Right cardiac atrium (tissue), 5 donors: ENCODE measurements at regions not wholly inside any gene's neighbourhood (a gene's known extent, or its start where the extent isn't known, plus 50 kb on each side); places are given as distances from the start of the nearest gene placed in this dataset.
"Not testable (repeated sequence)": the region's sequence is repeated elsewhere in the genome, so short reads cannot be mapped to it uniquely, and the experiment has no call there.

Experiments
- ATAC-seq, 2 donors: fragments of 200-7000 bp; cut with Tn5 transposase; one replicate each; pipeline versions ENCODE4 v1.8.0 to v1.9.1; 2020; ENCODE audit warnings: moderate library complexity in 2 of 2, mild to moderate bottlenecking in 1 of 2
- DNase-seq, 3 donors: peaks; one replicate each; pipeline ENCODE4 v3.0.0-alpha.2; 2020
- H3K27ac ChIP-seq: one replicate; pipeline ENCODE4 v1.5.1; 2013; ENCODE audit warnings: mild to moderate bottlenecking, low read length, control low read depth, moderate library complexity
- H3K27me3 ChIP-seq: one replicate; pipeline ENCODE4 v1.6.1; 2013; ENCODE audit not compliant: control insufficient read depth, insufficient read depth
- H3K4me1 ChIP-seq: one replicate; pipeline ENCODE4 v1.6.1; 2013; ENCODE audit warnings: low read length; ENCODE audit not compliant: control insufficient read depth, insufficient read depth
- H3K4me3 ChIP-seq: one replicate; pipeline ENCODE4 v1.5.1; 2013; ENCODE audit warnings: low read length, control low read depth
- H3K9me3 ChIP-seq: one replicate; pipeline ENCODE4 v1.6.1; 2013; ENCODE audit warnings: low read length; ENCODE audit not compliant: control insufficient read depth
- WGBS: extraction: QIAGEN DNeasy Blood & Tissue Kit; methylation state at CpG from one replicate; pipeline ENCODE4 v1.1.7; 2013; 5-methylcytosine and 5-hydroxymethylcytosine counted together
- intact Hi-C, 4 donors: fragments of 100-400 bp; cut with DNase I; formaldehyde crosslinking; loops; one replicate each; pipeline versions ENCODE4 v1.11.0 to v1.14.0; 2022 to 2023
- donor health status: healthy with polysubstance abuse.
- donor health status: DM: no; HTN: yes; CAD: no.
- donor health status: DM: no; HTN: no; CAD: no.
- donor health status: DM: no; HTN: yes; CAD: no; lungs with severe emphysema.
- donor health status: DM: yes; HTN: yes; CAD: no.

DNA sequence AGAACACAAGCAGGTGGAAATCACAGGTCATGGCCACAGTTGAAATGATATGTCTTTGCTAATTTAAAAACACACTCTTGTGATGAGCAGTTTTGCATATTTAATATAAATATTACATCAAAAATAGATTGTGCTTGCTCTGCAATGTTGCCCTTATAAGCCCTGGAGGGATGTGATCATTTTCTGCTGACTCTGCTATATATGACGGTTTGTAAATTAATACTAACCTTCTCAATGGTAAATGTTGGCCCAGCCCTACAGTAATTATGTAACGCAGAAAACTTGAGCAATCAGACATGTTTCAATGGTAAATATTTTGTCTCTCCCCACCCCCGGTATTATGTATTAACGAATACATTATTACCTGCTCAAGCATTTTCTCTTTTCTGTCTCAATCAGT lies 359.5 kb upstream of the CNTN6 start:
- H3K27ac ChIP-seq: no peak overlapping the region
- no peak for DNase-seq
- H3K4me3 ChIP-seq: no peak overlapping the region
- H3K27me3 ChIP-seq: no peaks in the 10 kb centered on the region
- no peaks in the 10 kb centered on the region for H3K9me3 ChIP-seq
- H3K4me1 ChIP-seq: no peaks in the 10 kb centered on the region
- 83% methylated on average over 4 of the region's 4 CpGs for WGBS
- intact Hi-C loops: no loop called here
- no peak for ATAC-seq

DNA sequence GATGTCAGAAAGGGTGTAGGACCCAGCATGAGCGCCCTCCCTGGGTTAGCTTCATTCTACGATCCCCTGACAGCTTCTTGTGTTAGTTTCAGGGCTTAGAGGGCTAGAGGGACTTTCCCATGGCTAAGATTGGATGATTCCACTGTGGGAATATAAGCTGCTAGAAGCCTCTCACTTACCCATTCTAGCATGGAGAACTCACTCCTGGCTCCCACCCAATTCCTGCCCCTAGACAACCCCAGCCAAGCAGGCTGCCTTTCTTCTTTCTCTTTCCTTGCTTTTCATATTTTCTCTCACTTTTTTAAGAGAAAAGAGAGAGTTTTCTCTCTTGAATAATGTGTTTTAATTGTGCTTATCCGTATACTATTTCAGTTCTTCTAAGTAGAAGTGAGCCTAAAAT lies 335.1 kb upstream of the CNTN6 start:
- Histone ChIP-seq H3K27me3 (no peaks in the 10 kb centered on the region), H3K27ac (no peak overlapping the region), H3K4me3 (no peak overlapping the region), H3K9me3 (no peaks in the 10 kb centered on the region), H3K4me1 (no peaks in the 10 kb centered on the region)
- ATAC-seq (no peak), DNase-seq (peak in 1 of 3 donors; percentile 5)
- 84% methylated on average over 3 of the region's 3 CpGs for WGBS
- intact Hi-C loops: no loop called here

GRCh38 chr3:759106-759505 lies 333.7 kb upstream of the CNTN6 start:
- H3K4me1 ChIP-seq: no peaks in the 10 kb centered on the region
- DNase-seq (no peak), ATAC-seq (no peak)
- no peaks in the 10 kb centered on the region for H3K9me3 ChIP-seq
- intact Hi-C loops: no loop called here
- H3K27ac ChIP-seq: no peak overlapping the region
- no peak overlapping the region for H3K4me3 ChIP-seq
- H3K27me3 ChIP-seq: no peaks in the 10 kb centered on the region

DNA sequence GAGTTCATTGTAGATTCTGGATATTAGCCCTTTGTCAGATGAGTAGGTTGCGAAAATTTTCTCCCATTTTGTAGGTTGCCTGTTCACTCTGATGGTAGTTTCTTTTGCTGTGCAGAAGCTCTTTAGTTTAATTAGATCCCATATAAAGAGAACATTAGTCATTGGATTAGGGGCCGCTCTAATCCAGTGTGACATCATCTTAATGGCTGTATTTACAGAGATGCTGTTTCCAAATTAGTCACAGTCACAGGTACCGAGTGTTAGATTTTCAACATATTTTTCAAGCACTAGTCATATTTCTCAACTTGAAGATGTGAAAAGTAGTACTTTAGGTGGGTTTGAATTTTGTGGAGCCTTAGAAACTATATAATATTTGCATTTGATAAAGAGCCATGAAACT lies 319.4 kb upstream of the CNTN6 start:
- WGBS: 94% methylated on average over 3 of the region's 3 CpGs

DNA sequence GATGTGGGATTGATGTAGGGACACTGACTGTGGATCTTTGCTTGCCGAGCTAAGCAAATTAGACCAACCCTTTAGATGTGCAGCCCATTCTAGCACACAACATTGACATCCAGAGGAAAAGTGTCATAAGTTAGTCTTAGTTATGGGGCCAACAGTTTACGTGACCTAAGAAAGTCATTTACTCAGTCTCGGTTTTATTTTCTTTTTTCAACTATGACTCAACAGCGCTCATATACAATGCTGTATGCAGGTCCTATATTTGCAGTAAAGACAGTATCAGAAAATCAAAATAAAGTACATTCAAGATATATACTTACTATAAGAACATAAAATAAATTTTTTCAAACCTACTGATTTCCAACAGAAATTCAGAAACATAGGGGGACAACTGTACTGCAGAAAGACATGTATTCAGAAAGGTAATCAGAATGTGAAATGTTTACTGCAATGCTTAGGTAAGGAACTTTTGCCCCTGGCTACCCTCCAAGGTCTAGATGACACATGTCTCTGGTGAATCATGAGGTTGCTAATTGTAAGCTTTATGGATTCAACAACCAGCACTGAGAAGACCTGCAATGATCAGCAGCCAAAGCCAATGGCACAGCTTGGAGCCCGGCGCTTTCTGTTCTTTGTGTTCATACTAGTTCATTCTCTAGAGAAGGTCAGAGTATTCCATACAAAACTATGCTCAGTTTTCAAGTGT lies 317.5 kb upstream of the CNTN6 start:
- DNase-seq (no peak), ATAC-seq (no peak)
- 83% methylated on average over 6 of the region's 6 CpGs for WGBS
- Histone ChIP-seq H3K4me3 (no peak overlapping the region), H3K4me1 (no peaks in the 10 kb centered on the region), H3K27ac (no peak overlapping the region), H3K9me3 (no peaks in the 10 kb centered on the region), H3K27me3 (no peaks in the 10 kb centered on the region)
- intact Hi-C loops: no loop called here

More for the DNA sequence above, 319.4 kb upstream of the CNTN6 start:
- DNase-seq, H3K27ac ChIP-seq, ATAC-seq, intact Hi-C loops, H3K9me3 ChIP-seq, H3K4me1 ChIP-seq, H3K4me3 ChIP-seq, H3K27me3 ChIP-seq: not testable (repeated sequence)

- Histone ChIP-seq H3K27ac (no peak overlapping the region), H3K4me3 (no peak overlapping the region), H3K27me3 (no peaks in the 10 kb centered on the region), H3K4me1 (no peaks in the 10 kb centered on the region), H3K9me3 (no peaks in the 10 kb centered on the region)
- WGBS: 90% methylated on average over 3 of the region's 3 CpGs
- intact Hi-C loops: no loop called here
- DNase-seq (no peak), ATAC-seq (no peak)
Observed at GRCh38 chr3:780505-780904, 312.3 kb upstream of the CNTN6 start.

DNA sequence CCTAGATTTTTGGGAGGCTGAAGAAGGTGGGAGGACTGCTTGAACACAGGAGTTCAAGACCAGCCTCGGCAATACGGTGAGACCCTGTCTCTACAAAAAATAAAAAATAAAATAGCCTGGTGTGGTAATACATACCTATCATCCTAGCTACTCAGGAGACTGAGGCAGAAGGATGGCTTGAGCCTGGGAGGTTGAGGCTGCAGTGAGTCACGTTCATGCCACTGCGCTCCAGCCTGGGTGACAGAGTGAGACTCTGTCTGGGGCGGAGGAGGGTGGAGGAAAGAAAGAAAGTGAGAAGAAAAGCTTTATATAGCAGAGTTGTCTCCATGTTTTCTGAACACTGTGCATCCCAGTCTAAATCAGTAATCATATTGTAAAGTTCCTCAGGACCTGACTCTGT lies 301.4 kb upstream of the CNTN6 start:
- Histone ChIP-seq H3K9me3 (no peaks in the 10 kb centered on the region), H3K4me1 (no peaks in the 10 kb centered on the region), H3K27ac (no peak overlapping the region), H3K27me3 (no peaks in the 10 kb centered on the region), H3K4me3 (no peak overlapping the region)
- DNase-seq (no peak), ATAC-seq (no peak)
- intact Hi-C loops: no loop called here
- 89% methylated on average over 5 of the region's 5 CpGs for WGBS

DNA sequence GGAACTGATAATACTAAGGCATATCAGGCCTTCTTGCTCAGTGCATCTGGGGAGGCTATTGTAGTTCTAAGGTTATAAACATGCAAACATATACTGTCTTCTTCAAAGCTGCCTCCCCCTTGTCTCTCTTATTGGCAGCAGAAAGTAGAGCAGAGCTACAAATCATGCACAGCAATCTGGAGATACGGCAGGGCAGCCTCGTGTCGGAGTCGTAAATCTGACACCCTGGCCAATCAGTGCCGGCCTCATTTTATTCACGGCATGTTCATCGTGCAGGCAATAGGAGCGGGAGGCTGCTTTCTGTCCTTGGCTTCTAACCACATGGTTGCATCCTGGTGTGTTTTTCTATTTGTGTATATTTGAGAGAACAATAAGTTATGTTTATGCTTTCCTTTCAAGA lies 300.2 kb upstream of the CNTN6 start:
- ATAC-seq (no peak), DNase-seq (no peak)
- H3K27ac ChIP-seq: no peak overlapping the region
- H3K9me3 ChIP-seq: no peaks in the 10 kb centered on the region
- intact Hi-C loops: no loop called here
- no peak overlapping the region for H3K4me3 ChIP-seq
- no peaks in the 10 kb centered on the region for H3K4me1 ChIP-seq
- no peaks in the 10 kb centered on the region for H3K27me3 ChIP-seq
- 80% methylated on average over 8 of the region's 8 CpGs for WGBS

GRCh38 chr3:804211-804610 lies 288.6 kb upstream of the CNTN6 start:
- 64% methylated on average over 2 of the region's 2 CpGs for WGBS
- intact Hi-C loops: no loop called here
- ATAC-seq: no peak

GRCh38 chr3:805326-805725 lies 287.5 kb upstream of the CNTN6 start:
- WGBS: 83% methylated on average over 1 of the region's 1 CpG
- DNase-seq (no peak), ATAC-seq (no peak)
- H3K4me1 ChIP-seq: no peaks in the 10 kb centered on the region
- intact Hi-C loops: no loop called here
- no peaks in the 10 kb centered on the region for H3K9me3 ChIP-seq
- no peak overlapping the region for H3K27ac ChIP-seq
- no peaks in the 10 kb centered on the region for H3K27me3 ChIP-seq
- H3K4me3 ChIP-seq: no peak overlapping the region

More at GRCh38 chr3:804211-804610, 288.6 kb upstream of the CNTN6 start:
- Histone ChIP-seq H3K9me3 (no peaks in the 10 kb centered on the region), H3K27me3 (no peaks in the 10 kb centered on the region), H3K4me3 (no peak overlapping the region), H3K4me1 (no peaks in the 10 kb centered on the region), H3K27ac (no peak overlapping the region)
- DNase-seq: no peak

DNA sequence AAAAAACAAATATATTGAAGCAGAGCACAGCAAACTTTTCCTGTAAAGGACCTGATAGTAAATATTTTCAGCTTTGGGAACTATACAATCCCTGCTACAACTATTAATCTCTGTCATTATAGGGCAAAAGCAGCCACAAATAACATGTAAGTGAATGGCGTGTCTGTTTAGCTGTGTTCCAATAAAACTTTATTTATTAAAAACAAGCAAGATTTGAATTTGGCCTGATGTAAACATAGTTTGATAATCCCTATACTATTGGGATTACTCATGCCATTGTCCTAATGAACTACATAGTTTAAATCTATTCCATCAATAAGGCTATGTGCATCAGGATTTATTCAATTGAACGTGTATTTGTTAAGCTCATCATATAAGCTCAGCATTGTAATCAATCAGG lies 286.8 kb upstream of the CNTN6 start:
- no peak overlapping the region for H3K27ac ChIP-seq
- no peaks in the 10 kb centered on the region for H3K9me3 ChIP-seq
- WGBS: 86% methylated on average over 2 of the region's 2 CpGs
- intact Hi-C loops: no loop called here
- DNase-seq (no peak), ATAC-seq (no peak)
- no peaks in the 10 kb centered on the region for H3K4me1 ChIP-seq
- no peak overlapping the region for H3K4me3 ChIP-seq
- H3K27me3 ChIP-seq: no peaks in the 10 kb centered on the region

GRCh38 chr3:816605-817004 lies 276.2 kb upstream of the CNTN6 start:
- intact Hi-C loops: no loop called here
- H3K27ac ChIP-seq: no peak overlapping the region
- 64% methylated on average over 5 of the region's 5 CpGs for WGBS
- ATAC-seq: no peak
- H3K4me3 ChIP-seq: no peak overlapping the region
- no peaks in the 10 kb centered on the region for H3K27me3 ChIP-seq
- no peak for DNase-seq
- no peaks in the 10 kb centered on the region for H3K4me1 ChIP-seq
- H3K9me3 ChIP-seq: no peaks in the 10 kb centered on the region
